AG04449 (cell line): ENCODE measurements at regions not wholly inside any gene's neighbourhood (a gene's known extent, or its start where the extent isn't known, plus 50 kb on each side); places are given as distances from the start of the nearest gene placed in this dataset.

Experiments used
- CTCF ChIA-PET: fragments of 350-600 bp; formaldehyde crosslinking; extraction: SDS; loops from one replicate; lab custom pipeline; 2021; ENCODE audit warnings: antibody characterized with exemption; lab: Yijun Ruan, JAX
- POLR2A ChIA-PET: fragments of 400-600, 350-600 bp; formaldehyde crosslinking; extraction: SDS; loops from one replicate; lab custom pipeline; 2020; ENCODE audit warnings: antibody characterized with exemption, inconsistent platforms; lab: Yijun Ruan, JAX
- DNase-seq: peaks from one replicate; pipeline ENCODE4 v3.0.0-alpha.2; 2010; ENCODE audit warnings: low read depth, low spot score
- H3K4me3 ChIP-seq: 2 replicates; pipeline ENCODE4 v1.5.1; 2011; ENCODE audit warnings: low read depth, mild to moderate bottlenecking, control low read depth, low read length
- TF ChIP-seq, protein P1 (sequence below): IDR thresholded peaks from one replicate; pipeline ENCODE4 v1.5.1; 2011; ENCODE audit warnings: mild to moderate bottlenecking, moderate library complexity, low read length, control low read depth, inconsistent platforms; ENCODE audit not compliant: insufficient read depth; ENCODE audit errors: missing control alignments

DNA sequence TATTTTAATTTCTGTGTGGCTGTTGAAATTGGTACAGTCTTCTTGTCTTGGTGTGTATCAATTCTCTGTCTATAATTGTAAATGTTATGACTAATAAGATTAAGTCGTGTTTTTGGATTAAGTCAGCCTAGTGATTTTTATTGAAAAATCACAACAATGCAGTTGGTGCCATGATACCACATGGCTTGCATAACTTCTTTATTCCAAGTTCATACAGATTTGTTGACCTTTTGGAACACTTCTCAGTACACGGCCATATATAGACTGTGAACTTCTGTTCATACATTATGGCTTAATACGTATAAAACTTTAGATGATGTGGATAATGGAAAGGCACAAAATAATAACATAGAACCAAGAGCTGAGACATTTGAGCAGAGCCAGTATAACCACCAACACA is 121.2 kb upstream of the NAALADL2 start:
- TF ChIP-seq, protein P1, sequence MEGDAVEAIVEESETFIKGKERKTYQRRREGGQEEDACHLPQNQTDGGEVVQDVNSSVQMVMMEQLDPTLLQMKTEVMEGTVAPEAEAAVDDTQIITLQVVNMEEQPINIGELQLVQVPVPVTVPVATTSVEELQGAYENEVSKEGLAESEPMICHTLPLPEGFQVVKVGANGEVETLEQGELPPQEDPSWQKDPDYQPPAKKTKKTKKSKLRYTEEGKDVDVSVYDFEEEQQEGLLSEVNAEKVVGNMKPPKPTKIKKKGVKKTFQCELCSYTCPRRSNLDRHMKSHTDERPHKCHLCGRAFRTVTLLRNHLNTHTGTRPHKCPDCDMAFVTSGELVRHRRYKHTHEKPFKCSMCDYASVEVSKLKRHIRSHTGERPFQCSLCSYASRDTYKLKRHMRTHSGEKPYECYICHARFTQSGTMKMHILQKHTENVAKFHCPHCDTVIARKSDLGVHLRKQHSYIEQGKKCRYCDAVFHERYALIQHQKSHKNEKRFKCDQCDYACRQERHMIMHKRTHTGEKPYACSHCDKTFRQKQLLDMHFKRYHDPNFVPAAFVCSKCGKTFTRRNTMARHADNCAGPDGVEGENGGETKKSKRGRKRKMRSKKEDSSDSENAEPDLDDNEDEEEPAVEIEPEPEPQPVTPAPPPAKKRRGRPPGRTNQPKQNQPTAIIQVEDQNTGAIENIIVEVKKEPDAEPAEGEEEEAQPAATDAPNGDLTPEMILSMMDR: no peak
- POLR2A ChIA-PET: no interaction called here
- DNase-seq: no peak
- no peak overlapping the region for H3K4me3 ChIP-seq
- CTCF ChIA-PET: no interaction called here

DNA sequence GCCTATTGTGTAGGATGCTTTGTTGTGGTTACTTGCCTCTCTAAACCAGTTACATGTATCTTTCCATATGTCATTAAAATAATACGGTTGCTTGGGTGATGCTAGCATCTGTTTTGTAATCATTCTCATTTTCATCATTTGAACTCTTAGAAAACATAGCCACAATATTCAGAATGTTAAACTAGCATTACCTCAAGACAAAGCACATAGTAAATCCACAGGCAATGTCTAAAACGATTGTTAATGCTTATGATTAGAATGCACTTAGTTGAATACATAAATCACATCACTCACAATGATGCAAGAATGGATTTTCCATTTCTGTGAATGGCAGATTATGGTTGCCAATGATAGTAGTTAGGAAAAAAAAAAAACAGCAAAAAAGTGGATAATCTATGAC is 110.0 kb upstream of the NAALADL2 start:
- ChIA-PET CTCF (no interaction called here), POLR2A (no interaction called here)
- TF ChIP-seq, protein P1: no peak
- DNase-seq: no peak
- H3K4me3 ChIP-seq: no peak overlapping the region

DNA sequence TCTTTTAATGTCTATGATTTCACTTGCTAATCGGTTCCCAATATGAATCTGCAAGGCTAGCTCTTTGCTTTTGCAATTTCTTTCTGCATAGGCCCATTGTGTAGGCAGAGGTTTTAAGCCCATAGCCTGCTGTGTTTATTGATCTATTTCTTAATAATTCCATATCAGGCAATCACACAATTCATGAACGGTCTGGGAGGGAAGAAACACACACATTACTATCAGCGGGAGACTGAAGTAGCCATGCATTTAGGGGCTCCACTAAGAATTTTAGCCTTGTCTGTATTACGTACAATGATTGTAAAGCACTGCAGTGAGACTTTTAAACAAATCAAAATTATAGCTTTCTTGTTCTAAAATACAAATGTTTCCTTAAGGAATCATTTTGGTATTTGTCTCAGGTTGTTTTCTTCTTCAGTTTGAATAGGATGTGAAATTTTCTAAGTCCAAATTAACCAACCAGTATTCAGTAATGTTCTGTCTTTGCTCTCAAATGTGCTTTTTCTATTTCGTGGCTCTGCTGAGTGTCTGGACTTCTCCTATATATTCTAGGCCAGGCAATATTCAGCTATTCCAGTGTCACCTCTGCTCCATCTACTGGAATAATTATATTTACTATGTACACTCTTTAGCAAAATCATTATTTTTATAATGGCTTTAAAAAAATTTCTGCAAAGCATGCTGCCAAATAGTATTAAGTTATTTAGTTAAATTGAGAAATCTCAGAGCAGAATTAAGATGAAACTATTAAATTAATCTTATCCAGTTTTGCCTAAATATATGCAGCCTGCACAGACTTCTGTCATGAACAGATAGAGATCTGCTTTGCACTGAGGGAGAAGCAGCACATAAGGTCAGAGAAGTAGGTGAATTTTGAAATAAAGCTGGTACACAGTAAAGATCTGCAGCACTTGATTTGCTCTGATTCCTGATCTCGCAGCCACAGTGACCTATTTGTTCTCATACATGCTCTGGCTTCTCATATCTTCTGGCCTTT is 103.0 kb upstream of the NAALADL2 start:
- no peak overlapping the region for H3K4me3 ChIP-seq
- TF ChIP-seq, protein P1: no peak
- no peak for DNase-seq
- CTCF ChIA-PET: interaction anchor here (0.9 kb wide), 1 partner anchor 1172 kb away, joined by 3 read pairs; no protein-coding TSS in a partner anchor
- POLR2A ChIA-PET: no interaction called here

DNA sequence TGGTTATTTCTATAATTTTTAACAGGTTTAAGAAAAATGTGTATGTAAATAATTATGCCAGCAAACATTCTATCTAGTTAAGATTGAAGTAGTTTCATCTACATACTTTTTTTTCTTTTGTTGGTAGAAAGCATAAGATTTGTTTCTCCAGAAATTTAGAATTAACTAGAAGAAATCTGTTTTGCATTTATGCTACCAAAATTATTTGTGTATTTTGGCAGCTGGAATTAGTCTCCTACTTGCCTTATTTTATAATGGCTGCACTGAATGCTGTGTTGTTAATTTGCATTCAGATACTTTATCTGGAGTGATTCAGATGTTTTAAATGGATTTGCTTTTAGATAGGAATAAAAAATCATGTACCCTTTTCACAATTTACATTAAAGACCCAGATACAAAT is 100.2 kb upstream of the NAALADL2 start:
- ChIA-PET POLR2A (no interaction called here), CTCF (no interaction called here)
- TF ChIP-seq, protein P1: no peak
- H3K4me3 ChIP-seq: no peak overlapping the region
- no peak for DNase-seq

DNA sequence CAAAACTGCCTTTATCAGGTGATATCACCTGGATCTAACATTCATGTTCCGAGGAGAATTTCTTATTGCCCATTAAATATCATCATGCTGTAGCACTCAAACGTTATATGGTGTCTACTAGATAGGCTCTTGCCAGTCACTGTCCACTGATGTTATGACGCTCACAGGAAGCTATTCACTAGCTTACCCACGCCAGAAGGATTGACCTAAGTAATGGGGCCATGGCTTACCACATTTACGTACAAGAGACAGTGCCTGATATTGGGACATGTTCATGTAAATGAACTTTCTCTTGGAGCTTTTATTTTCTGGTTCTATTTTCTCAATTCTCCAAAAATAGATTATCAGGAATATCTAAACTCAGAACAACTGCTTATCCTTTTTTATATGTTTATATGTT is 91.7 kb upstream of the NAALADL2 start:
- POLR2A ChIA-PET: no interaction called here
- H3K4me3 ChIP-seq: no peak overlapping the region
- CTCF ChIA-PET: no interaction called here
- no peak for DNase-seq
- TF ChIP-seq, protein P1: no peak

DNA sequence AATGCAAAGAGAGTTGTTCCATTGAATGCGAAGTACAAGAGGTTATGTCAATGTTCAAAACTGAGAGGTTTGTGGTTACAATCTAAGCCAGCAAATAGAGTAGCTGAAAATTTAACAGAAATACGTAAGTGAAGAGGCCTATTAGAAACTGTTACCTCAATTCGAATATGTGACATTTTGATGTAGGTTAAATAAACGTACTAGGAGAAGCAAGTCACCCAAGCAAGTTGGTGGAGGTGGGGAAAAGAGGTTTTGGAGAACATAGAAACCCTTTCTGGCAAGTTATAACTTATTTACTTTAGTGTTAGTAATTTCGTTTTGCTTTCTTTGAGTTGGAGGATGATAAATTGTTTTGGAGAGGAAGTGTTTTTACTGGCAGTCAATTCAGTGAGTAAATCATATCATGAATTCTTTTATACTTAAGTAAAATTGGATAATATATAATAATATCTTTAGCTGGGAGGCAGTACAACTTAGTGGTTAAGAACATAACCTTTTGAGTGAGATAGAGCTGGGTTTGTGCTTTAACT is 91.2 kb upstream of the NAALADL2 start:
- no peak overlapping the region for H3K4me3 ChIP-seq
- ChIA-PET CTCF (no interaction called here), POLR2A (interaction anchor here (0.9 kb wide), 1 partner anchor 432 kb away, joined by 3 read pairs; no protein-coding TSS in a partner anchor)
- DNase-seq: no peak
- TF ChIP-seq, protein P1: no peak
